Transverse colon (tissue), 4 donors: ENCODE measurements at regions not wholly inside any gene's neighbourhood (a gene's known extent, or its start where the extent isn't known, plus 50 kb on each side); places are given as distances from the start of the nearest gene placed in this dataset.

Experiments used
- CTCF ChIP-seq, 5 experiments: fragments of 200-600 bp in 3 of 5; fragments of 450-650 bp in 2 of 5; sonication (generic) in 3 of 5; IDR thresholded peaks; 1 replicate in 2 of 5; 2 replicates in 3 of 5; pipeline ENCODE4 v1.5.1; 2016 to 2017; ENCODE audit warnings: antibody characterized with exemption in 5 of 5, inconsistent platforms in 3 of 5, mild to moderate bottlenecking in 2 of 5, moderate library complexity in 1 of 5
- EP300 ChIP-seq: sonication (generic); formaldehyde crosslinking; IDR thresholded peaks from one replicate; pipeline ENCODE4 v1.6.1; 2017; ENCODE audit warnings: antibody characterized with exemption, low read depth
- POLR2A ChIP-seq: fragments of 450-650 bp; IDR thresholded peaks from one replicate; pipeline ENCODE4 v1.6.1; 2016; ENCODE audit warnings: antibody characterized with exemption, mild to moderate bottlenecking, moderate library complexity
- POLR2AphosphoS5 ChIP-seq, 3 donors: sonication (generic); formaldehyde crosslinking; IDR thresholded peaks; one replicate each; pipeline ENCODE4 v1.6.1; 2016; ENCODE audit warnings: antibody characterized with exemption in 3 of 3

GRCh38 chr18:56333146-56333545 is 305.2 kb downstream of the TXNL1 start:
- no peak for TF ChIP-seq EP300
- no peak for TF ChIP-seq POLR2AphosphoS5 (IDR thresholded peaks at IDR 0.05)
- no peak for TF ChIP-seq CTCF (IDR thresholded peaks at IDR 0.05)
- no peak for TF ChIP-seq POLR2A
